Astrocyte (in vitro differentiated cells and primary cell): ENCODE measurements at regions not wholly inside any gene's neighbourhood (a gene's known extent, or its start where the extent isn't known, plus 50 kb on each side); places are given as distances from the start of the nearest gene placed in this dataset.

Experiments used
- EZH2 ChIP-seq: IDR thresholded peaks from 2 replicates; pipeline ENCODE4 v1.6.1; 2012; ENCODE audit warnings: mild to moderate bottlenecking, low read length, inconsistent platforms; ENCODE audit not compliant: insufficient read depth
- TF ChIP-seq, protein P1 (sequence below): IDR thresholded peaks from 2 replicates; pipeline ENCODE4 v1.5.1; 2011; ENCODE audit warnings: low read depth, mild to moderate bottlenecking, inconsistent platforms, low read length, moderate library complexity; ENCODE audit not compliant: insufficient read depth

- TF ChIP-seq, protein P1, sequence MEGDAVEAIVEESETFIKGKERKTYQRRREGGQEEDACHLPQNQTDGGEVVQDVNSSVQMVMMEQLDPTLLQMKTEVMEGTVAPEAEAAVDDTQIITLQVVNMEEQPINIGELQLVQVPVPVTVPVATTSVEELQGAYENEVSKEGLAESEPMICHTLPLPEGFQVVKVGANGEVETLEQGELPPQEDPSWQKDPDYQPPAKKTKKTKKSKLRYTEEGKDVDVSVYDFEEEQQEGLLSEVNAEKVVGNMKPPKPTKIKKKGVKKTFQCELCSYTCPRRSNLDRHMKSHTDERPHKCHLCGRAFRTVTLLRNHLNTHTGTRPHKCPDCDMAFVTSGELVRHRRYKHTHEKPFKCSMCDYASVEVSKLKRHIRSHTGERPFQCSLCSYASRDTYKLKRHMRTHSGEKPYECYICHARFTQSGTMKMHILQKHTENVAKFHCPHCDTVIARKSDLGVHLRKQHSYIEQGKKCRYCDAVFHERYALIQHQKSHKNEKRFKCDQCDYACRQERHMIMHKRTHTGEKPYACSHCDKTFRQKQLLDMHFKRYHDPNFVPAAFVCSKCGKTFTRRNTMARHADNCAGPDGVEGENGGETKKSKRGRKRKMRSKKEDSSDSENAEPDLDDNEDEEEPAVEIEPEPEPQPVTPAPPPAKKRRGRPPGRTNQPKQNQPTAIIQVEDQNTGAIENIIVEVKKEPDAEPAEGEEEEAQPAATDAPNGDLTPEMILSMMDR = no peak
- TF ChIP-seq EZH2 = no peak
Observed at GRCh38 chr14:65804439-65805112, 392.0 kb downstream of the FUT8 start.
